H1 (cell line): ENCODE measurements at regions not wholly inside any gene's neighbourhood (a gene's known extent, or its start where the extent isn't known, plus 50 kb on each side); places are given as distances from the start of the nearest gene placed in this dataset.

Experiments
- CTCF ChIA-PET: fragments of 300-600 bp; sonication (Branson Sonifier 250); formaldehyde crosslinking; loops from one replicate; lab custom pipeline; 2021; ENCODE audit not compliant: partially characterized antibody; lab: Charles Lee
- POLR2A ChIA-PET: fragments of 300-600 bp; sonication (Branson Sonifier 250); formaldehyde crosslinking; loops from one replicate; lab custom pipeline; 2021; ENCODE audit warnings: inconsistent platforms; ENCODE audit not compliant: partially characterized antibody; lab: Charles Lee
- DNase-seq, 2 experiments: peaks; one replicate each; pipeline versions ENCODE4 v3.0.0 to v3.0.0-alpha.2; 2010 to 2022; ENCODE audit warnings: low spot score in 2 of 2, low read depth in 1 of 2, mixed read lengths in 1 of 2
- FAIRE-seq: peaks from 2 replicates; lab custom pipeline; 2011; peaks lifted over from hg19 to GRCh38; lab: Jason Lieb, UNC
- H2AFZ ChIP-seq: 2 replicates; pipeline ENCODE4 v1.8.1; 2012; ENCODE audit warnings: low read length, inconsistent platforms
- H2AK5ac ChIP-seq: 2 replicates; pipeline ENCODE4 v1.6.1; 2013; ENCODE audit warnings: low read depth, low read length
- H2BK120ac ChIP-seq: replicated peaks from 2 replicates; pipeline ENCODE3; 2013; ENCODE audit warnings: low read depth, low read length, inconsistent platforms
- H2BK12ac ChIP-seq: 2 replicates; pipeline ENCODE4 v1.6.1; 2013; ENCODE audit warnings: low read depth, low read length
- H2BK15ac ChIP-seq: 2 replicates; pipeline ENCODE4 v1.6.1; 2013; ENCODE audit warnings: low read length
- H2BK20ac ChIP-seq: 2 replicates; pipeline ENCODE4 v1.6.1; 2013; ENCODE audit warnings: low read length
- H2BK5ac ChIP-seq: 2 replicates; pipeline ENCODE4 v1.6.1; 2013; ENCODE audit warnings: low read depth, low read length
- H3K14ac ChIP-seq: 2 replicates; pipeline ENCODE4 v1.6.1; 2013; ENCODE audit warnings: inconsistent platforms; ENCODE audit not compliant: insufficient read length
- H3K18ac ChIP-seq: 2 replicates; pipeline ENCODE4 v1.6.1; 2013; ENCODE audit warnings: low read length; ENCODE audit errors: extremely low read depth
- H3K23ac ChIP-seq: 2 replicates; pipeline ENCODE4 v1.6.1; 2013; ENCODE audit warnings: inconsistent platforms; ENCODE audit not compliant: insufficient read length
- H3K23me2 ChIP-seq: 2 replicates; pipeline ENCODE4 v1.6.1; 2013; ENCODE audit warnings: low read depth, low read length
- H3K27ac ChIP-seq: 2 replicates; pipeline ENCODE4 v1.6.1; 2011; ENCODE audit warnings: low read depth, low read length, inconsistent platforms
- H3K27me3 ChIP-seq, 4 experiments: replicated peaks in 1 of 4; 1 replicate in 1 of 4; 2 replicates in 3 of 4; pipeline versions ENCODE4 v1.6.1 to v1.8.1; 2011 to 2013; ENCODE audit warnings: low read length in 3 of 4, mild to moderate bottlenecking in 3 of 4, inconsistent platforms in 2 of 4, mixed read lengths in 2 of 4, moderate library complexity in 1 of 4; ENCODE audit not compliant: control insufficient read depth in 3 of 4, insufficient read depth in 3 of 4; ENCODE audit errors: extremely low read depth in 1 of 4
- H3K36me3 ChIP-seq, 4 experiments: 2 replicates each; pipeline versions ENCODE4 v1.6.1 to v1.8.1; 2011 to 2013; ENCODE audit warnings: mild to moderate bottlenecking in 4 of 4, low read length in 3 of 4, moderate library complexity in 2 of 4, control low read depth in 1 of 4, inconsistent platforms in 1 of 4; ENCODE audit not compliant: insufficient read depth in 4 of 4, control insufficient read depth in 2 of 4
- H3K4ac ChIP-seq: replicated peaks from 2 replicates; pipeline ENCODE3; 2013; ENCODE audit warnings: low read length, low read depth, mixed read lengths, inconsistent platforms; ENCODE audit not compliant: insufficient read length
- H3K4me1 ChIP-seq, 4 experiments: replicated peaks in 1 of 4; 1 replicate in 1 of 4; 2 replicates in 3 of 4; pipeline versions ENCODE4 v1.6.1 to v1.8.1; 2011 to 2013; ENCODE audit warnings: low read length in 3 of 4, inconsistent platforms in 2 of 4, mixed read lengths in 1 of 4; ENCODE audit not compliant: insufficient read depth in 4 of 4, control insufficient read depth in 3 of 4
- H3K4me2 ChIP-seq, 2 experiments: 2 replicates each; pipeline versions ENCODE4 v1.6.1 to v1.8.1; 2011 to 2013; ENCODE audit warnings: low read depth in 2 of 2, low read length in 2 of 2, control low read depth in 1 of 2, inconsistent platforms in 1 of 2, mild to moderate bottlenecking in 1 of 2; ENCODE audit not compliant: insufficient read depth in 1 of 2
- H3K4me3 ChIP-seq, 4 experiments: fragments of 200-600, 300-600 bp in 1 of 4; sonication (generic), shearing (Covaris generic), sonication (Bioruptor Twin) in 1 of 4; 2 replicates each; pipeline versions ENCODE4 v1.5.1 to v1.8.1; 2011 to 2016; ENCODE audit warnings: low read length in 4 of 4, low read depth in 3 of 4, control low read depth in 2 of 4, inconsistent platforms in 2 of 4, mild to moderate bottlenecking in 2 of 4, mixed read lengths in 1 of 4, moderate library complexity in 1 of 4; ENCODE audit not compliant: insufficient read depth in 2 of 4; ENCODE audit errors: extremely low read depth in 1 of 4
- H3K56ac ChIP-seq: replicated peaks from 2 replicates; pipeline ENCODE3; 2013; ENCODE audit warnings: low read depth, mild to moderate bottlenecking, mixed read lengths, low read length, inconsistent platforms; ENCODE audit not compliant: insufficient read length
- H3K79me1 ChIP-seq: 2 replicates; pipeline ENCODE4 v1.6.1; 2013; ENCODE audit warnings: low read depth, low read length, control low read depth
- H3K79me2 ChIP-seq, 2 experiments: 2 replicates each; pipeline versions ENCODE4 v1.6.1 to v1.8.1; 2012 to 2013; ENCODE audit warnings: low read length in 2 of 2, mild to moderate bottlenecking in 2 of 2, inconsistent platforms in 1 of 2; ENCODE audit not compliant: insufficient read depth in 2 of 2, control insufficient read depth in 1 of 2
- H3K9ac ChIP-seq, 4 experiments: replicated peaks in 1 of 4; 1 replicate in 1 of 4; 2 replicates in 3 of 4; pipeline versions ENCODE4 v1.6.1 to v1.8.1; 2011 to 2013; ENCODE audit warnings: low read depth in 3 of 4, low read length in 3 of 4, control low read depth in 2 of 4, mild to moderate bottlenecking in 2 of 4, moderate library complexity in 2 of 4, inconsistent platforms in 1 of 4; ENCODE audit errors: extremely low read depth in 1 of 4
- H3K9me3 ChIP-seq, 2 experiments: 2 replicates each; pipeline versions ENCODE4 v1.6.1 to v1.8.1; 2012 to 2013; ENCODE audit warnings: mild to moderate bottlenecking in 2 of 2, moderate library complexity in 2 of 2, control low read depth in 1 of 2, inconsistent platforms in 1 of 2, low read depth in 1 of 2, low read length in 1 of 2, mixed read lengths in 1 of 2; ENCODE audit not compliant: insufficient read depth in 2 of 2
- H4K20me1 ChIP-seq, 2 experiments: replicated peaks in 1 of 2; 2 replicates each; pipeline versions ENCODE3 to v1.8.1; 2011 to 2013; ENCODE audit warnings: inconsistent platforms in 2 of 2, low read length in 2 of 2, mild to moderate bottlenecking in 1 of 2; ENCODE audit not compliant: insufficient read depth in 2 of 2, control insufficient read depth in 1 of 2
- H4K5ac ChIP-seq: 2 replicates; pipeline ENCODE4 v1.6.1; 2013; ENCODE audit warnings: low read length, low read depth, mixed read lengths, inconsistent platforms; ENCODE audit not compliant: insufficient read length
- H4K8ac ChIP-seq: 2 replicates; pipeline ENCODE4 v1.8.0; 2013; ENCODE audit warnings: mild to moderate bottlenecking, moderate library complexity, low read length, inconsistent platforms; ENCODE audit not compliant: insufficient read depth; ENCODE audit errors: extremely low read depth
- H4K91ac ChIP-seq: replicated peaks from 2 replicates; pipeline ENCODE3; 2013; ENCODE audit warnings: low read length, mixed read lengths, inconsistent platforms; ENCODE audit not compliant: insufficient read length
- CEBPB ChIP-seq: IDR thresholded peaks from 2 replicates; pipeline ENCODE4 v1.6.1; 2012; ENCODE audit warnings: low read depth, low read length
- EGR1 ChIP-seq: IDR thresholded peaks from 2 replicates; pipeline ENCODE4 v1.6.1; 2011; ENCODE audit warnings: low read depth, low read length, borderline replicate concordance
- KDM5A ChIP-seq: fragments of 200-600 bp; IDR thresholded peaks from 2 replicates; pipeline ENCODE4 v1.7.1; 2012; ENCODE audit warnings: mild to moderate bottlenecking, low read length, inconsistent platforms, mixed read lengths
- RNF2 ChIP-seq: fragments of 200-900, 300-1000 bp; sonication (generic); IDR thresholded peaks from 2 replicates; pipeline ENCODE4 v1.7.1; 2016; ENCODE audit warnings: borderline replicate concordance, low read depth, mild to moderate bottlenecking, antibody characterized with exemption, low read length; ENCODE audit not compliant: poor library complexity, severe bottlenecking; ENCODE audit errors: missing control alignments
- SIRT6 ChIP-seq: IDR thresholded peaks from one replicate; pipeline ENCODE4 v1.7.1; 2012; ENCODE audit warnings: low read length, inconsistent platforms
- SP1 ChIP-seq: IDR thresholded peaks from 2 replicates; pipeline ENCODE4 v1.6.1; 2011; ENCODE audit warnings: low read depth, low read length
- SRF ChIP-seq: IDR thresholded peaks from 2 replicates; pipeline ENCODE4 v1.6.1; 2011; ENCODE audit warnings: mild to moderate bottlenecking, low read depth, low read length, moderate library complexity
- TAF1 ChIP-seq: IDR thresholded peaks from 2 replicates; pipeline ENCODE4 v1.6.1; 2011; ENCODE audit warnings: mild to moderate bottlenecking, low read depth, low read length
- TAF7 ChIP-seq: optimal IDR thresholded peaks from 2 replicates; pipeline ENCODE3; 2011; ENCODE audit warnings: low read depth, mild to moderate bottlenecking, inconsistent platforms, low read length, moderate library complexity, borderline replicate concordance
- TEAD4 ChIP-seq: IDR thresholded peaks from 2 replicates; pipeline ENCODE4 v1.6.1; 2012; ENCODE audit warnings: low read depth, low read length, inconsistent platforms, mixed read lengths
- USF2 ChIP-seq: IDR thresholded peaks from 2 replicates; pipeline ENCODE4 v1.6.1; 2011; ENCODE audit warnings: low read length, improper control_type of control experiment
- whole genome bisulfite sequencing, 2 experiments: shearing (Covaris generic) in 1 of 2; methylation state at CpG; one replicate each; pipeline versions ENCODE4 v1.1.6 to v1.1.7; 2013 to 2015; ENCODE audit warnings: low lambda C conversion rate in 2 of 2, mixed read lengths in 2 of 2, inconsistent platforms in 1 of 2, low coverage in 1 of 2, missing lambda C conversion rate in 1 of 2; ENCODE audit not compliant: insufficient replicate concordance in 2 of 2, insufficient coverage in 1 of 2, insufficient read length in 1 of 2; ENCODE audit errors: extremely low coverage in 1 of 2, missing lambda C conversion rate in 1 of 2; 5-methylcytosine and 5-hydroxymethylcytosine counted together

- Histone ChIP-seq H3K4me1 (peaks cover 0 to 4% (median 0%) of the 10 kb centered on the region in 4 experiments; a peak in 1 of 7 replicates), H3K14ac (no peak overlapping the region), H3K9me3 (no peaks in the 10 kb centered on the region), H3K4ac (no peak overlapping the region), H3K9ac (no peak overlapping the region), H2BK15ac (no peak overlapping the region), H4K8ac (no peak overlapping the region), H2AK5ac (no peak overlapping the region), H4K5ac (no peak overlapping the region), H2BK20ac (no peak overlapping the region), H3K23me2 (no peaks in the 10 kb centered on the region), H2BK5ac (no peak overlapping the region), H4K91ac (no peak overlapping the region), H3K27ac (no peak overlapping the region), H3K36me3 (no peaks in the 10 kb centered on the region), H4K20me1 (no peaks in the 10 kb centered on the region), H3K4me2 (no peak overlapping the region), H3K23ac (no peak overlapping the region), H3K4me3 (no peak overlapping the region), H3K56ac (no peak overlapping the region), H2AFZ (no peak overlapping the region), H2BK12ac (no peak overlapping the region), H3K18ac (no peak overlapping the region), H3K27me3 (no peaks in the 10 kb centered on the region), H3K79me1 (no peaks in the 10 kb centered on the region), H2BK120ac (no peak overlapping the region), H3K79me2 (no peaks in the 10 kb centered on the region)
- TF ChIP-seq USF2: no peak
- TF ChIP-seq TAF1: no peak
- TF ChIP-seq SP1: no peak
- TF ChIP-seq TAF7: no peak
- no peak for TF ChIP-seq CEBPB
- TF ChIP-seq RNF2: no peak
- no peak for TF ChIP-seq EGR1
- TF ChIP-seq SIRT6: no peak
- TF ChIP-seq KDM5A: no peak
- no peak for TF ChIP-seq SRF
- no peak for TF ChIP-seq TEAD4
- ChIA-PET POLR2A (no interaction called here), CTCF (no interaction called here)
- no peak for DNase-seq
- no peak for FAIRE-seq
- 93 to 100% methylated on average over 2 to 3 of the region's 3 CpGs for WGBS, 2 experiments
These were observed 410.1 kb downstream of the RAP2B start for GRCh38 chr3:153572165-153572564.
